GM12878 (cell line): ENCODE measurements at regions not wholly inside any gene's neighbourhood (a gene's known extent, or its start where the extent isn't known, plus 50 kb on each side); places are given as distances from the start of the nearest gene placed in this dataset.

ENCODE experiments used
- ATAC-seq: fragments of 200-7000 bp; cut with Tn5 transposase; 3 replicates; pipeline ENCODE4 v1.9.1; 2020; ENCODE audit warnings: mild to moderate bottlenecking, moderate library complexity
- BruUV-seq: library from RNA; stranded (reverse); fragments of 400-500 nt; replicated peaks from 2 replicates; lab custom pipeline; 2021; lab: Mats Ljungman, UMichigan
- CTCF ChIA-PET: fragments of 300-600 bp; sonication (Branson Sonifier 250); formaldehyde crosslinking; extraction: SDS; loops from one replicate; lab custom pipeline; 2021; ENCODE audit warnings: inconsistent platforms; lab: Yijun Ruan, JAX
- POLR2A ChIA-PET: fragments of 350-600 bp; formaldehyde crosslinking; extraction: SDS; loops from one replicate; lab custom pipeline; 2021; ENCODE audit warnings: inconsistent platforms; lab: Charles Lee
- RAD21 ChIA-PET: fragments of 300-600 bp; sonication (Branson Sonifier 250); formaldehyde crosslinking; loops from one replicate; lab custom pipeline; 2023; ENCODE audit warnings: antibody characterized with exemption; ENCODE audit not compliant: unreplicated experiment; lab: Charles Lee
- SMC1A ChIA-PET: fragments of 300-600 bp; sonication (Branson Sonifier 250); formaldehyde crosslinking; loops from one replicate; lab custom pipeline; 2023; ENCODE audit not compliant: unreplicated experiment, uncharacterized antibody; lab: Charles Lee
- DNase-seq: peaks from one replicate; pipeline ENCODE4 v3.0.0-alpha.2; 2011; ENCODE audit warnings: low read depth, low spot score
- FAIRE-seq: peaks from 3 replicates; lab custom pipeline; 2011; peaks lifted over from hg19 to GRCh38; lab: Jason Lieb, UNC
- H2AFZ ChIP-seq: 2 replicates; pipeline ENCODE4 v1.6.0; 2011; ENCODE audit warnings: low read depth, low read length, control low read depth; ENCODE audit not compliant: control insufficient read depth
- H3K27ac ChIP-seq: 2 replicates; pipeline ENCODE4 v1.5.1; 2011; ENCODE audit warnings: control low read depth; ENCODE audit not compliant: control insufficient read depth, insufficient read depth
- H3K27me3 ChIP-seq, 2 experiments: replicated peaks in 1 of 2; 2 replicates each; pipeline versions ENCODE4 v1.6.0 to v1.6.1; 2011; ENCODE audit warnings: low read length in 1 of 2; ENCODE audit not compliant: control insufficient read depth in 2 of 2, insufficient read depth in 2 of 2
- H3K36me3 ChIP-seq, 2 experiments: 2 replicates each; pipeline ENCODE4 v1.5.1; 2011; ENCODE audit warnings: low read length in 1 of 2; ENCODE audit not compliant: control insufficient read depth in 2 of 2, insufficient read depth in 2 of 2
- H3K4me1 ChIP-seq: 2 replicates; pipeline ENCODE4 v1.6.1; 2011; ENCODE audit warnings: mild to moderate bottlenecking, low read length, moderate library complexity, mixed read lengths; ENCODE audit not compliant: control insufficient read depth, insufficient read depth
- H3K4me2 ChIP-seq: 2 replicates; pipeline ENCODE4 v1.6.0; 2011; ENCODE audit warnings: control low read depth; ENCODE audit not compliant: control insufficient read depth, insufficient read depth
- H3K4me3 ChIP-seq: fragments of 200-600 bp; sonication (generic); 2 replicates; pipeline ENCODE4 v1.5.1; 2016
- H3K79me2 ChIP-seq: 2 replicates; pipeline ENCODE4 v1.6.0; 2011; ENCODE audit warnings: low read length; ENCODE audit not compliant: control insufficient read depth, insufficient read depth
- H3K9ac ChIP-seq: 2 replicates; pipeline ENCODE4 v1.8.0; 2011; ENCODE audit warnings: low read length, control low read depth, mixed read lengths; ENCODE audit not compliant: control insufficient read depth, insufficient read depth
- H3K9me3 ChIP-seq: replicated peaks from 3 replicates; pipeline ENCODE4 v1.5.1; 2011; ENCODE audit warnings: mild to moderate bottlenecking, low read length; ENCODE audit not compliant: control insufficient read depth, insufficient read depth
- H4K20me1 ChIP-seq: 2 replicates; pipeline ENCODE4 v1.6.0; 2011; ENCODE audit not compliant: control insufficient read depth, insufficient read depth
- BMI1 ChIP-seq: fragments of 450-650 bp; IDR thresholded peaks from 2 replicates; pipeline ENCODE4 v1.6.1; 2016; ENCODE audit warnings: mild to moderate bottlenecking, moderate library complexity, borderline replicate concordance
- CHD2 ChIP-seq: IDR thresholded peaks from 2 replicates; pipeline ENCODE4 v1.6.1; 2011; ENCODE audit warnings: low read depth, low read length, improper control_type of control experiment, borderline replicate concordance
- HDGF ChIP-seq: fragments of 450-650 bp; IDR thresholded peaks from 2 replicates; pipeline ENCODE4 v1.6.1; 2016; ENCODE audit warnings: antibody characterized with exemption
- HSF1 ChIP-seq: fragments of 150-350 bp; IDR thresholded peaks from 2 replicates; pipeline ENCODE4 v1.6.1; 2014; ENCODE audit warnings: mild to moderate bottlenecking, low read depth, low read length
- JUND ChIP-seq: IDR thresholded peaks from 2 replicates; pipeline ENCODE4 v1.6.1; 2012; ENCODE audit warnings: low read depth, mild to moderate bottlenecking, low read length, improper control_type of control experiment, moderate library complexity
- MEF2A ChIP-seq: IDR thresholded peaks from 2 replicates; pipeline ENCODE4 v1.6.1; 2011; ENCODE audit warnings: low read depth, mild to moderate bottlenecking, low read length, moderate library complexity; ENCODE audit not compliant: insufficient read depth
- MYC ChIP-seq: IDR thresholded peaks from 2 replicates; pipeline ENCODE4 v1.6.1; 2011; ENCODE audit warnings: mild to moderate bottlenecking, low read length, moderate library complexity, inconsistent platforms; ENCODE audit not compliant: insufficient read depth, insufficient replicate concordance, insufficient read length, severe bottlenecking
- NFYB ChIP-seq: IDR thresholded peaks from 2 replicates; pipeline ENCODE4 v1.6.1; 2011; ENCODE audit warnings: low read depth, mild to moderate bottlenecking, low read length, improper control_type of control experiment, moderate library complexity; ENCODE audit not compliant: insufficient read depth
- RFX5 ChIP-seq: IDR thresholded peaks from 2 replicates; pipeline ENCODE4 v1.6.1; 2011; ENCODE audit warnings: low read depth, low read length, improper control_type of control experiment
- SIX5 ChIP-seq: IDR thresholded peaks from 2 replicates; pipeline ENCODE4 v1.6.1; 2011; ENCODE audit warnings: mild to moderate bottlenecking, low read depth, low read length, moderate library complexity; ENCODE audit not compliant: severe bottlenecking
- SMARCA5 ChIP-seq: fragments of 450-650 bp; IDR thresholded peaks from 2 replicates; pipeline ENCODE4 v1.6.1; 2017; ENCODE audit warnings: mild to moderate bottlenecking
- TARDBP ChIP-seq: IDR thresholded peaks from 2 replicates; pipeline ENCODE4 v1.6.1; 2016; ENCODE audit warnings: borderline replicate concordance
- in situ Hi-C: fragments of 300-500 bp; cut with MboI; formaldehyde crosslinking; loops from 9 replicates; pipeline ENCODE4 v1.14.3; 2018; ENCODE audit warnings: mixed read lengths
- intact Hi-C: fragments of 100-400 bp; cut with micrococcal nuclease; formaldehyde crosslinking; loops from one replicate; pipeline ENCODE4 v1.14.2; 2022; ENCODE audit not compliant: unreplicated experiment

GRCh38 chr14:38507299-38507698, 251.4 kb upstream of the CLEC14A start:
- CTCF ChIA-PET: no interaction called here
- Histone ChIP-seq H4K20me1 (no peaks in the 10 kb centered on the region), H3K4me3 (no peak overlapping the region), H3K4me1 (no peaks in the 10 kb centered on the region), H3K79me2 (no peaks in the 10 kb centered on the region), H3K4me2 (no peak overlapping the region), H3K9ac (no peak overlapping the region), H3K27me3 (no peaks in the 10 kb centered on the region), H3K36me3 (no peaks in the 10 kb centered on the region)
- FAIRE-seq (no peak), ATAC-seq (no peak)
- intact Hi-C loops (no loop called here), in situ Hi-C loops (no loop called here)
- POLR2A ChIA-PET: no interaction called here
- no TSS peak for BruUV-seq
- SMC1A ChIA-PET: interaction anchor here (0.8 to 0.9 kb wide), 2 partner anchors 35 to 36 kb away, joined by 3 read pairs; no protein-coding TSS in a partner anchor
- TF ChIP-seq TARDBP (no peak), NFYB (no peak), MYC (no peak), MEF2A (no peak), HSF1 (no peak), RFX5 (no peak), CHD2 (no peak), SMARCA5 (no peak), SIX5 (no peak), JUND (no peak), HDGF (no peak), BMI1 (no peak)
- TF ChIP-seq, all 136 proteins: peak for 0
- H3K9me3 ChIP-seq: no peaks in the 10 kb centered on the region
- no peak overlapping the region for H3K27ac ChIP-seq
- H2AFZ ChIP-seq: no peak overlapping the region
- no peak for DNase-seq
- RAD21 ChIA-PET: no interaction called here
